Esophagus squamous epithelium (tissue), 5 donors: ENCODE measurements at regions not wholly inside any gene's neighbourhood (a gene's known extent, or its start where the extent isn't known, plus 50 kb on each side); places are given as distances from the start of the nearest gene placed in this dataset.
"Not testable (repeated sequence)": the region's sequence is repeated elsewhere in the genome, so short reads cannot be mapped to it uniquely, and the experiment has no call there.

Experiments used
- DNase-seq: peaks from one replicate; lab custom pipeline; 2025; lab: John Stamatoyannopoulos, UW
- H3K27ac ChIP-seq, 4 donors: fragments of 200-600 bp; sonication (generic); one replicate each; pipeline ENCODE4 v1.5.1; 2016 to 2019; ENCODE audit warnings: mild to moderate bottlenecking in 1 of 4
- H3K27me3 ChIP-seq, 4 donors: fragments of 200-600 bp; sonication (generic); 1 replicate in 3 of 4; 2 replicates in 1 of 4; pipeline versions ENCODE4 v1.5.1 to v1.6.0; 2017 to 2021; ENCODE audit warnings: antibody characterized with exemption in 1 of 4
- H3K36me3 ChIP-seq, 3 donors: fragments of 200-600 bp; sonication (generic); one replicate each; pipeline ENCODE4 v1.5.1; 2016 to 2019
- H3K4me1 ChIP-seq, 3 donors: fragments of 200-600 bp; sonication (generic); one replicate each; pipeline ENCODE4 v1.5.1; 2017 to 2019
- H3K4me3 ChIP-seq, 4 donors: fragments of 200-600 bp; sonication (generic); 1 replicate in 3 of 4; 2 replicates in 1 of 4; pipeline ENCODE4 v1.5.1; 2016 to 2019; ENCODE audit warnings: mild to moderate bottlenecking in 2 of 4, moderate library complexity in 1 of 4
- H3K9me3 ChIP-seq, 3 donors: fragments of 200-600 bp; sonication (generic); one replicate each; pipeline ENCODE4 v1.5.1; 2016 to 2019
- CTCF ChIP-seq, 6 experiments: fragments of 450-650 bp in 4 of 6; fragments of 200-600 bp in 2 of 6; sonication (generic) in 2 of 6; IDR thresholded peaks; one replicate each; pipeline ENCODE4 v1.5.1; 2016 to 2019; ENCODE audit warnings: antibody characterized with exemption in 6 of 6, mild to moderate bottlenecking in 4 of 6, moderate library complexity in 4 of 6
- POLR2A ChIP-seq, 4 donors: fragments of 450-650 bp; IDR thresholded peaks; one replicate each; pipeline ENCODE4 v1.6.1; 2017; ENCODE audit warnings: antibody characterized with exemption in 4 of 4, mild to moderate bottlenecking in 4 of 4, moderate library complexity in 3 of 4
- WGBS, 2 donors: methylation state at CpG; one replicate each; pipeline ENCODE4 v1.1.5; 2018; 5-methylcytosine and 5-hydroxymethylcytosine counted together
- intact Hi-C: fragments of 100-400 bp; cut with DNase I; formaldehyde crosslinking; loops from one replicate; pipeline ENCODE4 v1.15.0; 2022
- donor health status: DM: yes; HTN: yes; CAD: no.

GRCh38 chr11:34809191-34810106 is 106.7 kb downstream of the APIP start:
- WGBS, 2 donors = 43 to 58% methylated on average over 2 of the region's 2 CpGs
- Histone ChIP-seq H3K27me3 (no peaks in the 10 kb centered on the region), H3K36me3 (no peaks in the 10 kb centered on the region), H3K27ac (peak overlapping the region in 3 of 4 donors; percentile 50 to 66 (median 55)), H3K4me1 (peaks cover 0 to 19% (median 0%) of the 10 kb centered on the region in 3 donors), H3K9me3 (peaks cover 0 to 16% (median 0%) of the 10 kb centered on the region in 3 donors), H3K4me3 (no peak overlapping the region)
- TF ChIP-seq CTCF (IDR thresholded peaks at IDR 0.05) = no peak
- no peak for TF ChIP-seq POLR2A (IDR thresholded peaks at IDR 0.05)
- intact Hi-C loops = no loop called here
- no peak for DNase-seq

- no peaks in the 10 kb centered on the region for H3K36me3 ChIP-seq
Measured at GRCh38 chr11:34806875-34807274, 109.3 kb downstream of the APIP start.

GRCh38 chr11:34805937-34806336 is 110.2 kb downstream of the APIP start:
- no peak overlapping the region for H3K27ac ChIP-seq
- no peak overlapping the region for H3K4me3 ChIP-seq
- intact Hi-C loops = no loop called here
- H3K9me3 ChIP-seq = no peaks in the 10 kb centered on the region
- H3K36me3 ChIP-seq = no peaks in the 10 kb centered on the region
- no peaks in the 10 kb centered on the region for H3K27me3 ChIP-seq
- DNase-seq = no peak
- WGBS, 2 donors = 78 to 84% methylated on average over 4 of the region's 4 CpGs
- TF ChIP-seq POLR2A (IDR thresholded peaks at IDR 0.05) (no peak), CTCF (IDR thresholded peaks at IDR 0.05) (no peak)
- H3K4me1 ChIP-seq = peaks cover 0 to 19% (median 0%) of the 10 kb centered on the region in 3 donors

More at GRCh38 chr11:34806875-34807274, 109.3 kb downstream of the APIP start:
- Histone ChIP-seq H3K27me3 (no peaks in the 10 kb centered on the region), H3K4me3 (no peak overlapping the region), H3K27ac (no peak overlapping the region), H3K9me3 (no peaks in the 10 kb centered on the region), H3K4me1 (peaks cover 0 to 19% (median 0%) of the 10 kb centered on the region in 3 donors)
- intact Hi-C loops = no loop called here
- WGBS, 2 donors = 81 to 93% methylated on average over 5 of the region's 5 CpGs
- TF ChIP-seq POLR2A (IDR thresholded peaks at IDR 0.05) = no peak
- TF ChIP-seq CTCF (IDR thresholded peaks at IDR 0.05) = no peak
- DNase-seq = no peak

- H3K27ac ChIP-seq = no peak overlapping the region
- no peaks in the 10 kb centered on the region for H3K9me3 ChIP-seq
- H3K4me1 ChIP-seq = peaks cover 0 to 5% (median 0%) of the 10 kb centered on the region in 3 donors
- no peaks in the 10 kb centered on the region for H3K27me3 ChIP-seq
- WGBS, 2 donors = 82 to 95% methylated on average over 1 of the region's 1 CpG
- no peak for DNase-seq
- TF ChIP-seq CTCF (IDR thresholded peaks at IDR 0.05) (no peak), POLR2A (IDR thresholded peaks at IDR 0.05) (no peak)
- H3K36me3 ChIP-seq = no peaks in the 10 kb centered on the region
- no peak overlapping the region for H3K4me3 ChIP-seq
- intact Hi-C loops = no loop called here
Measured at GRCh38 chr11:34799848-34800247, 116.3 kb downstream of the APIP start.

- Histone ChIP-seq H3K27ac (no peak overlapping the region), H3K4me1 (peaks cover 0 to 7% (median 0%) of the 10 kb centered on the region in 3 donors), H3K4me3 (no peak overlapping the region), H3K9me3 (no peaks in the 10 kb centered on the region), H3K27me3 (no peaks in the 10 kb centered on the region), H3K36me3 (no peaks in the 10 kb centered on the region)
- TF ChIP-seq CTCF (IDR thresholded peaks at IDR 0.05) = no peak
- no peak for TF ChIP-seq POLR2A (IDR thresholded peaks at IDR 0.05)
- intact Hi-C loops = no loop called here
- DNase-seq = no peak
Measured at GRCh38 chr11:34798985-34799384, 117.2 kb downstream of the APIP start.

GRCh38 chr11:34797497-34797896 is 118.7 kb downstream of the APIP start:
- H3K9me3 ChIP-seq, H3K27ac ChIP-seq, DNase-seq, H3K4me3 ChIP-seq, H3K36me3 ChIP-seq, intact Hi-C loops, H3K27me3 ChIP-seq: not testable (repeated sequence)
- peaks cover 0 to 21% (median 8%) of the 10 kb centered on the region in 3 donors for H3K4me1 ChIP-seq
